HEK293T (cell line): ENCODE measurements at regions not wholly inside any gene's neighbourhood (a gene's known extent, or its start where the extent isn't known, plus 50 kb on each side); places are given as distances from the start of the nearest gene placed in this dataset.

Source experiments
- BHLHE40 ChIP-seq: fragments of 450-650 bp; IDR thresholded peaks from 2 replicates; pipeline ENCODE4 v1.6.1; 2016; ENCODE audit warnings: mild to moderate bottlenecking, moderate library complexity, borderline replicate concordance
- ELF4 ChIP-seq: fragments of 450-650 bp; IDR thresholded peaks from 2 replicates; pipeline ENCODE4 v1.6.1; 2017; ENCODE audit warnings: antibody characterized with exemption
- HDGF ChIP-seq: fragments of 450-650 bp; IDR thresholded peaks from 2 replicates; pipeline ENCODE4 v1.6.1; 2017; ENCODE audit warnings: antibody characterized with exemption, borderline replicate concordance
- L3MBTL2 ChIP-seq: fragments of 450-650 bp; conservative IDR thresholded peaks from 2 replicates; pipeline ENCODE4 v1.6.1; 2016; ENCODE audit warnings: mild to moderate bottlenecking
- LEF1 ChIP-seq: fragments of 450-650 bp; IDR thresholded peaks from 2 replicates; pipeline ENCODE4 v1.6.1; 2017; ENCODE audit warnings: mild to moderate bottlenecking, borderline replicate concordance
- NFRKB ChIP-seq: fragments of 450-650 bp; IDR thresholded peaks from 2 replicates; pipeline ENCODE4 v1.6.1; 2016; ENCODE audit warnings: mild to moderate bottlenecking, moderate library complexity
- PKNOX1 ChIP-seq: fragments of 450-650 bp; IDR thresholded peaks from 2 replicates; pipeline ENCODE4 v1.6.1; 2016
- SP1 ChIP-seq: fragments of 450-650 bp; IDR thresholded peaks from 2 replicates; pipeline ENCODE4 v1.6.1; 2017
- SUZ12 ChIP-seq: fragments of 450-650 bp; IDR thresholded peaks from 2 replicates; pipeline ENCODE4 v1.6.1; 2016; ENCODE audit warnings: mild to moderate bottlenecking
- TARDBP ChIP-seq: fragments of 450-650 bp; IDR thresholded peaks from 2 replicates; pipeline ENCODE4 v1.6.1; 2016
- ZNF384 ChIP-seq: fragments of 450-650 bp; IDR thresholded peaks from 2 replicates; pipeline ENCODE4 v1.6.1; 2016

GRCh38 chr12:126095748-126096510, 1030.7 kb downstream of the AACS start:
- no peak for TF ChIP-seq L3MBTL2
- no peak for TF ChIP-seq SP1
- no peak for TF ChIP-seq LEF1
- TF ChIP-seq NFRKB, result no peak
- no peak for TF ChIP-seq BHLHE40
- TF ChIP-seq HDGF, result no peak
- TF ChIP-seq SUZ12, result no peak
- TF ChIP-seq TARDBP, result no peak
- TF ChIP-seq ELF4, result no peak
- no peak for TF ChIP-seq ZNF384
- TF ChIP-seq PKNOX1, result no peak
